A673 (cell line): ENCODE measurements at regions not wholly inside any gene's neighbourhood (a gene's known extent, or its start where the extent isn't known, plus 50 kb on each side); places are given as distances from the start of the nearest gene placed in this dataset.

Source experiments
- BruUV-seq: library from RNA; stranded (reverse); fragments of 400-500 nt; replicated peaks from 2 replicates; lab custom pipeline; 2021; lab: Mats Ljungman, UMichigan
- CTCF ChIA-PET: fragments of 300-600 bp; sonication (Branson Sonifier 250); formaldehyde crosslinking; loops from one replicate; lab custom pipeline; 2022; ENCODE audit warnings: antibody characterized with exemption; lab: Charles Lee
- POLR2A ChIA-PET: fragments of 300-600 bp; sonication (Branson Sonifier 250); formaldehyde crosslinking; loops from one replicate; lab custom pipeline; 2022; ENCODE audit warnings: antibody characterized with exemption; ENCODE audit not compliant: low non-redundant PET; lab: Charles Lee
- DNase-seq: peaks from one replicate; pipeline ENCODE4 v3.0.0-alpha.2; 2015; ENCODE audit warnings: low spot score
- H3K27ac ChIP-seq: fragments of 200-600 bp; sonication (generic); 2 replicates; pipeline ENCODE4 v1.5.1; 2016; ENCODE audit warnings: mixed run types, low read depth, mild to moderate bottlenecking, mixed read lengths, antibody characterized with exemption, low read length; ENCODE audit not compliant: poor library complexity, severe bottlenecking
- H3K27me3 ChIP-seq: fragments of 200-600 bp; sonication (generic); replicated peaks from 2 replicates; pipeline ENCODE4 v1.6.1; 2017; ENCODE audit warnings: mixed run types, low read depth, mild to moderate bottlenecking, mixed read lengths, antibody characterized with exemption, low read length; ENCODE audit not compliant: insufficient read depth, poor library complexity
- H3K36me3 ChIP-seq: fragments of 200-600 bp; sonication (generic); 2 replicates; pipeline ENCODE4 v1.6.1; 2016; ENCODE audit warnings: mixed run types, mild to moderate bottlenecking, mixed read lengths, antibody characterized with exemption, low read length; ENCODE audit not compliant: insufficient read depth, poor library complexity, severe bottlenecking
- H3K4me1 ChIP-seq: fragments of 200-600 bp; sonication (generic); 2 replicates; pipeline ENCODE4 v1.6.1; 2017; ENCODE audit warnings: mixed run types, mild to moderate bottlenecking, mixed read lengths, antibody characterized with exemption, low read length; ENCODE audit not compliant: insufficient read depth, poor library complexity, severe bottlenecking
- H3K4me3 ChIP-seq: fragments of 200-600 bp; sonication (generic); 2 replicates; pipeline ENCODE4 v1.5.1; 2016; ENCODE audit warnings: low read depth, mixed run types, mild to moderate bottlenecking, mixed read lengths, low read length; ENCODE audit not compliant: poor library complexity, severe bottlenecking
- H3K9me3 ChIP-seq: fragments of 200-600 bp; sonication (generic); 2 replicates; pipeline ENCODE4 v1.6.1; 2016; ENCODE audit warnings: mixed run types, low read depth, mild to moderate bottlenecking, mixed read lengths, antibody characterized with exemption, low read length; ENCODE audit not compliant: poor library complexity, severe bottlenecking
- EZH2 ChIP-seq: fragments of 200-600 bp; sonication (generic); IDR thresholded peaks from 2 replicates; pipeline ENCODE4 v1.6.1; 2017; ENCODE audit warnings: borderline replicate concordance, low read depth, mild to moderate bottlenecking, mixed read lengths, antibody characterized with exemption, low read length; ENCODE audit not compliant: poor library complexity, severe bottlenecking
- intact Hi-C: fragments of 100-400 bp; cut with micrococcal nuclease; formaldehyde crosslinking; loops from one replicate; pipeline ENCODE4 v1.10.0; 2022; ENCODE audit not compliant: unreplicated experiment
- TF ChIP-seq, protein P1 (sequence below): fragments of 300-800, 200-600 bp; sonication (generic); conservative IDR thresholded peaks from 2 replicates; pipeline ENCODE4 v1.5.1; 2017; ENCODE audit warnings: low read depth, mild to moderate bottlenecking, antibody characterized with exemption, low read length, moderate library complexity, mixed read lengths

DNA sequence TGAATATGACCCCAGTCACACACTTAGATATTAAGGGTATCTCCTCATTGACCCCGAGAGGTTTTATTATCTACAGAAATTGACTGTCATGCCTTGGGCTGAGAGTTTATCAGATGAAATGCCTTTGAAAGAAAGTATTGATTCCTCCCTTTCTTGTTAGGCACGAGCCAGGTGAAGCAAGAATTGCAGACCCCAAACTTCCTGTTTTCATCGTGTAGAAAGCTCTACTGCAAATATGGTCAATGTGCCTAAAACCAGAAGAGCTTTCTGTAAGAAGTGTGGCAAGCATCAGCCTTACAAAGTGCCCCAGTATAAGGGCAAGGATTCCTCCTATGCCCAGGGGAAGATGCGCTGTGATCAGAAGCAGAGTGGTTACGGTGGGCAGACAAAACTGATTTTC lies 143.9 kb upstream of the FUT8 start:
- no peak overlapping the region for H3K27ac ChIP-seq
- BruUV-seq = no TSS peak
- CTCF ChIA-PET = no interaction called here

DNA sequence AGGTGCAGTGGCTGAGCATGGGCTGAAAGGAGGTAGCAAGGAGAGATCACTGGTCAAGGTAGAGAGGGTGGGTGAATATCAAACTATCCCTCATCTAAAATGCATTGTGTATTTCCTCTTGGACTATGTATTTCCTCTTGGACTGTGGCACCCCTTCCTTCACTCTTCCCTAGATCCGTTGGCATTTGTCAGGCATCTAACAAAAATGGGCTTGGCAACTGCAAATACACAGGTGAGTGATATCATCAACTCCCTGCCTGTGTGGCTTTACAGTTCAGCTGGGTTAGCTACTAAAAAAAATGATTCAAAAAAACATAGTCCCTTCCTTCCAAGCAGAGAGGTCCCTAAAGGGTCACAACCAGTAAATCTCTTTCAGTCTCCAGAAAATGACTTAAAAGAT lies 142.8 kb upstream of the FUT8 start:
- Histone ChIP-seq H3K27ac (no peak overlapping the region), H3K4me1 (no peaks in the 10 kb centered on the region), H3K27me3 (no peaks in the 10 kb centered on the region), H3K36me3 (no peaks in the 10 kb centered on the region), H3K4me3 (no peak overlapping the region), H3K9me3 (no peaks in the 10 kb centered on the region)
- intact Hi-C loops = no loop called here
- DNase-seq = no peak
- ChIA-PET CTCF (no interaction called here), POLR2A (no interaction called here)
- BruUV-seq = no TSS peak
- TF ChIP-seq, protein P1, sequence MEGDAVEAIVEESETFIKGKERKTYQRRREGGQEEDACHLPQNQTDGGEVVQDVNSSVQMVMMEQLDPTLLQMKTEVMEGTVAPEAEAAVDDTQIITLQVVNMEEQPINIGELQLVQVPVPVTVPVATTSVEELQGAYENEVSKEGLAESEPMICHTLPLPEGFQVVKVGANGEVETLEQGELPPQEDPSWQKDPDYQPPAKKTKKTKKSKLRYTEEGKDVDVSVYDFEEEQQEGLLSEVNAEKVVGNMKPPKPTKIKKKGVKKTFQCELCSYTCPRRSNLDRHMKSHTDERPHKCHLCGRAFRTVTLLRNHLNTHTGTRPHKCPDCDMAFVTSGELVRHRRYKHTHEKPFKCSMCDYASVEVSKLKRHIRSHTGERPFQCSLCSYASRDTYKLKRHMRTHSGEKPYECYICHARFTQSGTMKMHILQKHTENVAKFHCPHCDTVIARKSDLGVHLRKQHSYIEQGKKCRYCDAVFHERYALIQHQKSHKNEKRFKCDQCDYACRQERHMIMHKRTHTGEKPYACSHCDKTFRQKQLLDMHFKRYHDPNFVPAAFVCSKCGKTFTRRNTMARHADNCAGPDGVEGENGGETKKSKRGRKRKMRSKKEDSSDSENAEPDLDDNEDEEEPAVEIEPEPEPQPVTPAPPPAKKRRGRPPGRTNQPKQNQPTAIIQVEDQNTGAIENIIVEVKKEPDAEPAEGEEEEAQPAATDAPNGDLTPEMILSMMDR = no peak
- TF ChIP-seq EZH2 = no peak

More for the DNA sequence above, 143.9 kb upstream of the FUT8 start:
- Histone ChIP-seq H3K4me1 (no peaks in the 10 kb centered on the region), H3K4me3 (no peak overlapping the region), H3K36me3 (no peaks in the 10 kb centered on the region), H3K9me3 (no peaks in the 10 kb centered on the region), H3K27me3 (no peaks in the 10 kb centered on the region)
- POLR2A ChIA-PET = no interaction called here
- no peak for TF ChIP-seq EZH2
- TF ChIP-seq, protein P1 = no peak
- intact Hi-C loops = no loop called here
- no peak for DNase-seq

DNA sequence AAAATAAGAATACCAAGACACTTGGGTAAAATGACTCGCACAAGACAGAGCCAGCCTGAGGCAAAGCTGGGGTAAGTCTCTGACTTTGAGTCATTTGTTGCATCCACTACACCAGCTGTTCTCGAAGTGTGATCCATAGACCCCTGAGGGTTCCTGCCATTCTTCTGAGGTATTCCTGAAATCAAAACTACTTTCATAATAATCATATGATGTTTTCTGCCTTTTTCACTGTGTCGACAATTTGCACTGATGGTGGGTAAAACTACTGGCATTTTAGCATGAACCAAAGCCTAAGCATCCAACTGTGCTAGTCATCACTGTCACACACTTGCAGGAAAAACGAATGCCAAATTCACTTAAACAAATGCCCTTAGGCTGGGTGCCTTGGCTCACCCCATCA lies 135.5 kb upstream of the FUT8 start:
- intact Hi-C loops = no loop called here
- TF ChIP-seq, protein P1 = no peak
- no peak for TF ChIP-seq EZH2

More for the DNA sequence above, 135.5 kb upstream of the FUT8 start:
- no peaks in the 10 kb centered on the region for H3K9me3 ChIP-seq
- H3K4me1 ChIP-seq = no peaks in the 10 kb centered on the region
- H3K4me3 ChIP-seq = no peak overlapping the region
- DNase-seq = no peak
- H3K27ac ChIP-seq = no peak overlapping the region
- CTCF ChIA-PET = no interaction called here
- POLR2A ChIA-PET = no interaction called here
- H3K27me3 ChIP-seq = no peaks in the 10 kb centered on the region
- no TSS peak for BruUV-seq
- H3K36me3 ChIP-seq = no peaks in the 10 kb centered on the region
